Gastroesophageal sphincter (tissue), 3 donors: ENCODE measurements at regions not wholly inside any gene's neighbourhood (a gene's known extent, or its start where the extent isn't known, plus 50 kb on each side); places are given as distances from the start of the nearest gene placed in this dataset.

Source experiments
- EP300 ChIP-seq: sonication (generic); formaldehyde crosslinking; IDR thresholded peaks from one replicate; pipeline ENCODE4 v1.6.1; 2017; ENCODE audit warnings: antibody characterized with exemption, mild to moderate bottlenecking
- POLR2A ChIP-seq, 2 donors: fragments of 450-650 bp; IDR thresholded peaks; one replicate each; pipeline ENCODE4 v1.6.1; 2017; ENCODE audit warnings: antibody characterized with exemption in 2 of 2, mild to moderate bottlenecking in 2 of 2, moderate library complexity in 1 of 2
- POLR2AphosphoS5 ChIP-seq: sonication (generic); formaldehyde crosslinking; IDR thresholded peaks from one replicate; pipeline ENCODE4 v1.6.1; 2017; ENCODE audit warnings: antibody characterized with exemption
- TF ChIP-seq, protein P1 (sequence below), 4 experiments: fragments of 200-600 bp in 2 of 4; fragments of 450-650 bp in 2 of 4; sonication (generic) in 1 of 4; IDR thresholded peaks; one replicate each; pipeline ENCODE4 v1.5.1; 2017 to 2019; ENCODE audit warnings: antibody characterized with exemption in 4 of 4, mild to moderate bottlenecking in 2 of 4, moderate library complexity in 2 of 4

GRCh38 chr11:96707273-96707672 is 317.5 kb downstream of the JRKL start:
- TF ChIP-seq, protein P1, sequence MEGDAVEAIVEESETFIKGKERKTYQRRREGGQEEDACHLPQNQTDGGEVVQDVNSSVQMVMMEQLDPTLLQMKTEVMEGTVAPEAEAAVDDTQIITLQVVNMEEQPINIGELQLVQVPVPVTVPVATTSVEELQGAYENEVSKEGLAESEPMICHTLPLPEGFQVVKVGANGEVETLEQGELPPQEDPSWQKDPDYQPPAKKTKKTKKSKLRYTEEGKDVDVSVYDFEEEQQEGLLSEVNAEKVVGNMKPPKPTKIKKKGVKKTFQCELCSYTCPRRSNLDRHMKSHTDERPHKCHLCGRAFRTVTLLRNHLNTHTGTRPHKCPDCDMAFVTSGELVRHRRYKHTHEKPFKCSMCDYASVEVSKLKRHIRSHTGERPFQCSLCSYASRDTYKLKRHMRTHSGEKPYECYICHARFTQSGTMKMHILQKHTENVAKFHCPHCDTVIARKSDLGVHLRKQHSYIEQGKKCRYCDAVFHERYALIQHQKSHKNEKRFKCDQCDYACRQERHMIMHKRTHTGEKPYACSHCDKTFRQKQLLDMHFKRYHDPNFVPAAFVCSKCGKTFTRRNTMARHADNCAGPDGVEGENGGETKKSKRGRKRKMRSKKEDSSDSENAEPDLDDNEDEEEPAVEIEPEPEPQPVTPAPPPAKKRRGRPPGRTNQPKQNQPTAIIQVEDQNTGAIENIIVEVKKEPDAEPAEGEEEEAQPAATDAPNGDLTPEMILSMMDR (IDR thresholded peaks at IDR 0.05): no peak
- TF ChIP-seq POLR2AphosphoS5 (no peak), EP300 (no peak), POLR2A (IDR thresholded peaks at IDR 0.05) (no peak)
